Mesothelial cell of epicardium (in vitro differentiated cells): ENCODE measurements at regions not wholly inside any gene's neighbourhood (a gene's known extent, or its start where the extent isn't known, plus 50 kb on each side); places are given as distances from the start of the nearest gene placed in this dataset.

ENCODE experiments used
- DNase-seq, 2 experiments: peaks; one replicate each; pipeline ENCODE4 v3.0.0; 2021; ENCODE audit warnings: low spot score in 2 of 2; ENCODE audit not compliant: unreplicated experiment in 2 of 2
- H3K27ac Mint-ChIP-seq: 2 replicates; pipeline ENCODE4 v1.8.0; 2021; ENCODE audit warnings: mixed read lengths
- H3K27me3 Mint-ChIP-seq: 2 replicates; pipeline ENCODE4 v1.8.0; 2021; ENCODE audit warnings: low read depth, mixed read lengths
- H3K36me3 Mint-ChIP-seq: 2 replicates; pipeline ENCODE4 v1.8.0; 2021; ENCODE audit warnings: mixed read lengths
- H3K4me1 Mint-ChIP-seq: 2 replicates; pipeline ENCODE4 v1.8.0; 2021; ENCODE audit warnings: mixed read lengths
- H3K4me3 Mint-ChIP-seq: 2 replicates; pipeline ENCODE4 v1.8.0; 2021; ENCODE audit warnings: mild to moderate bottlenecking, moderate library complexity, mixed read lengths
- H3K9me3 Mint-ChIP-seq: 2 replicates; pipeline ENCODE4 v1.8.0; 2021; ENCODE audit warnings: mixed read lengths
- TF ChIP-seq, protein P1 (sequence below): fragments of 200-600 bp; sonication (generic); IDR thresholded peaks from one replicate; pipeline ENCODE4 v1.5.0; 2021; ENCODE audit warnings: antibody characterized with exemption; ENCODE audit not compliant: unreplicated experiment

DNA sequence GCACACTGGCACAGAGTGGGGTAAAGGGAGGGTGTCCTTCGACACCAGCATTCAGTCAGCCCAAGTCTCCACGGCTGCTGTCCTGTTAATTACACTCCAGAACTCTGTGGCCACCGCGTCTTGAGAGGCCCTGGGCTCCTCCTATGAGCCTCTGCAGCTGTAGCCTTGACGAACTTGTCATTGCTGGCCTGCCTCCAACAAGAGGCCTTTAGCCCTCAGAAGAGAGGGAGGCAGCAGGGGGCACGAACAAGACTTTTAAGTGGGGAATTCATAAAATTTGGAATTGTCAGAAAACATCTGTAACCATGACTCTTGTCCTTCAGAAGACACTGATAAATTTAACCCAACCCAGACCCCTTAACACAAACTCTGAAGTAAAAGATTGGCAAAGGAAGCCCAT is 241.9 kb downstream of the UQCRFS1 start:
- DNase-seq = no peak
- no peaks in the 10 kb centered on the region for H3K9me3 Mint-ChIP-seq

DNA sequence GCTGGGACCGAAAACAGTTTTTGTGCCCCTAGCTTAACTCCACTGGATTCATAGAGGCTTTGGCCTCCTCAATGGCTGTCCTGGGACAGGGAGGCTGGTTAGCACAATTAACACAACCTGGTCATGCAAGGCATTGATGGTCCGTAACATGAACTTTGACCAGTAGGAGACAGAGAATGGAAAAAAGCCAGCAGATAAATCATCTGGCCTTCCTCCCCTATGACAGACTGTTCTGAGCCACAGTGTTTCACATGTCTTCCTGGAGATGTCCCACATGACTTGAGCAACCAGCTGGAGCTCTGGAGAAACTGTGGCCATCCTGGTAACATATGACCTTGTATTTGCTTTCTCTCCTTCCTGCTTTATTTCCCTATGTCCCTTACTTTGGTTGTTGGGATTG is 244.2 kb downstream of the UQCRFS1 start:
- no peak for DNase-seq
- Mint-ChIP-seq H3K36me3 (no peaks in the 10 kb centered on the region), H3K4me3 (no peak overlapping the region), H3K9me3 (no peaks in the 10 kb centered on the region), H3K4me1 (peaks cover 2% of the 10 kb centered on the region), H3K27me3 (peaks cover 9% of the 10 kb centered on the region), H3K27ac (no peak overlapping the region)
- TF ChIP-seq, protein P1, sequence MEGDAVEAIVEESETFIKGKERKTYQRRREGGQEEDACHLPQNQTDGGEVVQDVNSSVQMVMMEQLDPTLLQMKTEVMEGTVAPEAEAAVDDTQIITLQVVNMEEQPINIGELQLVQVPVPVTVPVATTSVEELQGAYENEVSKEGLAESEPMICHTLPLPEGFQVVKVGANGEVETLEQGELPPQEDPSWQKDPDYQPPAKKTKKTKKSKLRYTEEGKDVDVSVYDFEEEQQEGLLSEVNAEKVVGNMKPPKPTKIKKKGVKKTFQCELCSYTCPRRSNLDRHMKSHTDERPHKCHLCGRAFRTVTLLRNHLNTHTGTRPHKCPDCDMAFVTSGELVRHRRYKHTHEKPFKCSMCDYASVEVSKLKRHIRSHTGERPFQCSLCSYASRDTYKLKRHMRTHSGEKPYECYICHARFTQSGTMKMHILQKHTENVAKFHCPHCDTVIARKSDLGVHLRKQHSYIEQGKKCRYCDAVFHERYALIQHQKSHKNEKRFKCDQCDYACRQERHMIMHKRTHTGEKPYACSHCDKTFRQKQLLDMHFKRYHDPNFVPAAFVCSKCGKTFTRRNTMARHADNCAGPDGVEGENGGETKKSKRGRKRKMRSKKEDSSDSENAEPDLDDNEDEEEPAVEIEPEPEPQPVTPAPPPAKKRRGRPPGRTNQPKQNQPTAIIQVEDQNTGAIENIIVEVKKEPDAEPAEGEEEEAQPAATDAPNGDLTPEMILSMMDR = no peak

More for the DNA sequence above, 241.9 kb downstream of the UQCRFS1 start:
- H3K36me3 Mint-ChIP-seq = no peaks in the 10 kb centered on the region
- no peak overlapping the region for H3K4me3 Mint-ChIP-seq
- TF ChIP-seq, protein P1 = no peak
- H3K27ac Mint-ChIP-seq = no peak overlapping the region
- peaks cover 10% of the 10 kb centered on the region for H3K27me3 Mint-ChIP-seq
- peaks cover 2% of the 10 kb centered on the region for H3K4me1 Mint-ChIP-seq

DNA sequence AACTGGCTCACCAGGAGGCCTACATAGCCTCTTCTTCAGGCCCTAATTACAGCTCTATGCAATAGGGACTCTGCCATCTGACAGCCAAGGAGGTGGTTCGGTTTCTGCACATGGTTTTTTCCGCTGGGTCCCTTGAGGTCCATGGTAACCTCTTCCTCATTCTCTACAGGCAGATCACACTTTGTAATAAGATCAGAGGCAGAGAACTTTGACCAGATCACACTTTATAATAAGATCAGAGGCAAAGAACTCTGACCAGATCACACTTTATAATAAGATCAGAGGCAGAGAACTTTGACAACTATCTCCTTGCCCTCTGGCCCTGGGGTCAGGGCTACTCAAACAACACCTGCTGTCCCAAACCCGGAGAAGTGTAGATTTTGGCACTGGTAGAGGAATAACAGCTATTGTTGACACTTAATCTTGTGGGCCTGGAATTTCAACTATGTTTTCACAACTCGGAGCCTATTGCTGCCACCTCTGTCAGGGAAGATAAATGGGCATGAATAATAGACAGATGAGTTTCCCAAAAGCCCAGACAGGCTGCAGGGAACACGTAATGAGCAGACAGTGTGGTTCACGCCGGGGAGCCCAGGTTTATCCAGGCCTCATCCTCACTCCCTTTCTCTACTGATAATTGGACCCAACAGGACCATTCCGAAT is 246.1 kb downstream of the UQCRFS1 start:
- Mint-ChIP-seq H3K4me1 (peaks cover 2% of the 10 kb centered on the region), H3K9me3 (no peaks in the 10 kb centered on the region), H3K27ac (no peak overlapping the region)

DNA sequence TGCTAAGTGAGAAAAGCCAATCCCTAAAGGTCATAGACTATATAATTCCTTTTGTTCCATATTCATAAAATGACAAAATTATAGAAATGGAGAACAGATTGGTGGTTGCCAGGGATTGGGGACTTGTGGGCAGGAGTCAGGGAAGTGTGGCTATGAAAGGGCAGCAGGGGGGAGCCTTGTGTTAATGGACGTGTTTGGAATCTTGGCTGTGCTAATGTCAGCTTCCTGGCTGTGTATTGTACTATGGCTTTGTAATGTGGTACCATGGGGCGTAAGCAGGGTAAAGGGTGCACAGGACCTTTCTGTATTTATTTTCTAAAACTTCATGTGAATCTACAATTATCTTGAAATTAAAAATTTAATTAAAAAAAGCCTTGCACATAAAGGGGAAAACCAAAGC is 248.5 kb downstream of the UQCRFS1 start:
- DNase-seq = no peak
- no peak overlapping the region for H3K4me3 Mint-ChIP-seq
- H3K9me3 Mint-ChIP-seq = no peaks in the 10 kb centered on the region
- H3K36me3 Mint-ChIP-seq = no peaks in the 10 kb centered on the region
- no peaks in the 10 kb centered on the region for H3K4me1 Mint-ChIP-seq
- peaks cover 6% of the 10 kb centered on the region for H3K27me3 Mint-ChIP-seq
- H3K27ac Mint-ChIP-seq = no peak overlapping the region
- TF ChIP-seq, protein P1 = no peak

More for the DNA sequence above, 246.1 kb downstream of the UQCRFS1 start:
- Mint-ChIP-seq H3K4me3 (no peak overlapping the region), H3K36me3 (no peaks in the 10 kb centered on the region), H3K27me3 (peaks cover 6% of the 10 kb centered on the region)
- TF ChIP-seq, protein P1 = no peak
- no peak for DNase-seq

DNA sequence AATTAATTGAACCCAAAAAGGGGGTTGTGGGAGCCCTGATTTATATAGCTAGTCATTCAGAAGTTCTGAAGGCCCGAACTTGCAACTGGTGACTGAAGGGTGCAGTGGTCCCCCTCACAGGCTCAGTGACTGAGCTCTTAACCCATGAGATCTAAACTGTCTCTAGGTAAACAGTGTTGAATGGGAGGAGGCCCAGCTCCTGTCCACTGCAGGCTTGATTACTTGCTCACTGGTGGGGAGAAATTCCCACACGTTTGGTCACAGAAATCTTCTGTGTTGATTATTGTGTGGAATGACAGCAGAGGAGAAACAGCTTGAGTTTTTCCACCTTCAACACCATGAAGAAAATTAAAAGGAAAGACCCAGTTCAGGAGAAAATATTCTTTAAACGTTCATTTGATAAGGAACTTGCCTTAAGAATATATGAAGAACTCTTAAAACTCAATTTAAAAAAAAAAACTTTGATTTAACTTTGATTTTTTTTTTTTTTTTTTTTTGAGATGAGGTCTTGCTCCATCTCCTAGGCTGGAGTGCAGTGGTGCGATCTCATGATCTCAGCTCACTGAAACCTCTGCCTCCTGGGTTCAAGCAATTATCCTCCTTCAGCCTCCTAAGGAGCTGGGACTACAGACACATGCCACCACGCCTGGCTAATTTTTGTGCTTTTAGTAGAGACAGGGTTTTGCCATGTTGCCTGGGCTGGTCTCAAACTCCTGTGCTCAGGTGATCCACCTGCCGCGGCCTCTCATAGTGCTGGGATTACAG is 249.3 kb downstream of the UQCRFS1 start:
- H3K27me3 Mint-ChIP-seq = peaks cover 6% of the 10 kb centered on the region

More for the DNA sequence above, 249.3 kb downstream of the UQCRFS1 start:
- Mint-ChIP-seq H3K27ac (no peak overlapping the region), H3K4me1 (no peaks in the 10 kb centered on the region), H3K9me3 (no peaks in the 10 kb centered on the region), H3K36me3 (no peaks in the 10 kb centered on the region), H3K4me3 (no peak overlapping the region)
- TF ChIP-seq, protein P1 = no peak
- DNase-seq = no peak
